ENCODE measurements at regions not wholly inside any gene's neighbourhood (a gene's known extent, or its start where the extent isn't known, plus 50 kb on each side); places are given as distances from the start of the nearest gene placed in this dataset.
A peak's percentile ranks its signal among the peaks of the same experiment; 100 is the strongest.

Small RNA genes lying in the stretch of these regions (small RNA-seq; reads per million reads assigned to genes)
- gene RNY4P16 (ENCODE audit: low replicate concordance), result 1.5 reads per million, percentile 86 among the genes with 10 or more reads in this experiment

All from spinal cord (tissue), 1 donor.